ENCODE measurements at regions not wholly inside any gene's neighbourhood (a gene's known extent, or its start where the extent isn't known, plus 50 kb on each side); places are given as distances from the start of the nearest gene placed in this dataset.

DNA sequence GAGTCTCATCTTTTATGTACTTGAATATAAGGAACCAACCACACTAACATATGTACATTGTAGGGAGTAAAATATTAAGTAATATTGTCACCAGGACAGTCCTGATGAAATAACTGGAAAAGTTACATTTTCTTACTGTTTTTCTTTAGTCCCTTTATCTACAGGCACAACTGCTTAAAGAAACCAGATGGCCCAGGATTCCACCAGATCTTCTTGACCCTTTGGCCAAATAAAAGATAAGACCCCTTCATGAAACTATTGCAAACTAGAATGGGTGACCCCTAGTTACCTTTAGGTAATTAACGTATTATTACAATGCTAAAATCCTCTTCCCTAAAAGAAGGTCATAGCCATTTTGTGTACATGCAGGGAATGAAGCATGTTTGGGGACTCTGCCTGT is 106.3 kb upstream of the FTMT start:
- TF ChIP-seq, protein P1, sequence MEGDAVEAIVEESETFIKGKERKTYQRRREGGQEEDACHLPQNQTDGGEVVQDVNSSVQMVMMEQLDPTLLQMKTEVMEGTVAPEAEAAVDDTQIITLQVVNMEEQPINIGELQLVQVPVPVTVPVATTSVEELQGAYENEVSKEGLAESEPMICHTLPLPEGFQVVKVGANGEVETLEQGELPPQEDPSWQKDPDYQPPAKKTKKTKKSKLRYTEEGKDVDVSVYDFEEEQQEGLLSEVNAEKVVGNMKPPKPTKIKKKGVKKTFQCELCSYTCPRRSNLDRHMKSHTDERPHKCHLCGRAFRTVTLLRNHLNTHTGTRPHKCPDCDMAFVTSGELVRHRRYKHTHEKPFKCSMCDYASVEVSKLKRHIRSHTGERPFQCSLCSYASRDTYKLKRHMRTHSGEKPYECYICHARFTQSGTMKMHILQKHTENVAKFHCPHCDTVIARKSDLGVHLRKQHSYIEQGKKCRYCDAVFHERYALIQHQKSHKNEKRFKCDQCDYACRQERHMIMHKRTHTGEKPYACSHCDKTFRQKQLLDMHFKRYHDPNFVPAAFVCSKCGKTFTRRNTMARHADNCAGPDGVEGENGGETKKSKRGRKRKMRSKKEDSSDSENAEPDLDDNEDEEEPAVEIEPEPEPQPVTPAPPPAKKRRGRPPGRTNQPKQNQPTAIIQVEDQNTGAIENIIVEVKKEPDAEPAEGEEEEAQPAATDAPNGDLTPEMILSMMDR (conservative IDR thresholded peaks at IDR 0.05), result no peak
- TF ChIP-seq ZFX (IDR thresholded peaks at IDR 0.05), result no peak

Data from C4-2B (cell line).